GM21619 (cell line): ENCODE measurements at regions not wholly inside any gene's neighbourhood (a gene's known extent, or its start where the extent isn't known, plus 50 kb on each side); places are given as distances from the start of the nearest gene placed in this dataset.
"Not testable (repeated sequence)": the region's sequence is repeated elsewhere in the genome, so short reads cannot be mapped to it uniquely, and the experiment has no call there.

Experiments
- ATAC-seq: cut with Tn5 transposase; IDR thresholded peaks from one replicate; pipeline ENCODE4 v1.9.1; 2021; ENCODE audit not compliant: unreplicated experiment

DNA sequence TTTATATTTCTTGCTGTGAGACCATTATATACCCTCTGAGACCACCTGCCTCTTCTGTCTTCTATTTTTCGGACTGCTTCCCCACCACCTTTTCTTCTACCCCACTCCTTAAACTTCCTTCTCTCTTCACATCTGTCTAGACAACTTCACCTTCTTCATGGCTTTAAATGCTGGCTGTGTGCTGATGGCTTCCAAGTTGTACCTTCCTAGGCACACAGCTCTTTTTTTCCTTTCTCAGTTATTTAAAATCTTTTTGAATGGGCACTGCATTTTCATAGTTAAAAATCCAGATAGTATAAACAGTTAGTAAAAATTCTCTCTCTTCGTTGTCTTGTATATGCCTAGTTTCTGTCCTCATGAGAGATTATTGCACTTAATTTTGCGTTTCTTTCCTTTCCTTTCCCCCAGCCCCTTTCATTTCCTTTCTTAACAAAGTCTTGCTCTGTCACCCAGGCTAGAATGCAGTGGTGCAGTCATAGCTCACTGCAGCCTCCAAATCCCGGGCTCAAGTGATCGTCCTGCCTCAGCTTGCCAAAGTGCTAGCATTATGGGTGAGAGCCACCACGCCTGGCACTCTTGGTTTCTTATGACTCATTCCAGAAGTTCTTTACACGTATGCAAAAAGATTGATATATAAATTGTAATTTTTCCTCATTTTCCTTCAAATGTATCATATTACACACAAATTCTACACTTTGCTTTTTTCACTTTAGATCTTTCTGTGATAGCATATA is 114.3 kb downstream of the NPIPB5 start:
- ATAC-seq, result no peak

DNA sequence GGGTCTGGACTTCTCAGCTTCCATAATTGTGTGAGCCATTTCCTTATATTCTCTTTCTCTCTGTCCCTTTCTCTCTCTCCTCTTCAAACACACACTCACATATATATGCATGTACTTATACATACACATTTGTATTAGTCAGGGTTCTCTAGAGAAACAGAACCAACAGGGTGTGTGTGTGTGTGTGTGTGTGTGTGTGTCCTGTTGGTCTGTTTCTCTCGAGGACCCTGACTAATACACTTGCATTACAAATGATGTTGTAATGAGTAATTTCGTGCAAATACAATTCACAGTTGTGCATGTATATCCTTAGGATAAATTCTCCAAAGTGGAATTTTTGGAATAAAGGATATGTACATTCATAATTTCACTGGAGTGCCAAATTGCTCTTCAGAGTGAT is 115.3 kb downstream of the NPIPB5 start:
- no peak for ATAC-seq

DNA sequence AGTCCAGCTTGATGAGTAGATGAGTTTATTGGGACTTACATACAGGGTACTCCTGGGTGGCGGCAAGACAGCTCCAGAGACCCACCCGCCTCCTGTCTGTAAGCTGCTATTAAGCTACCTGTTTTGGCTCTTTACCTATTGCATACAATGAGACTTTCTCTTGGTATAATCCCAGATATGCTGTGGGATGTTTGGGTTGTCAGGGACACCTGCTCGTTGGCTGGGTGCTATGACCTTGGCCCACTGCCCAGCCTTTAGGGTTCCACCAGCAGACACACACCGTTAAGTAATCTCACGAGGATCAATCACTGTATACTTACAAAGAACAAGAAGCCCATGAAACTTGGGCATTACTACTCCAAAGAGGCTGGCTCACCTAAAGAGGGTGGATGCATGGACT is 116.4 kb downstream of the NPIPB5 start:
- no peak for ATAC-seq

DNA sequence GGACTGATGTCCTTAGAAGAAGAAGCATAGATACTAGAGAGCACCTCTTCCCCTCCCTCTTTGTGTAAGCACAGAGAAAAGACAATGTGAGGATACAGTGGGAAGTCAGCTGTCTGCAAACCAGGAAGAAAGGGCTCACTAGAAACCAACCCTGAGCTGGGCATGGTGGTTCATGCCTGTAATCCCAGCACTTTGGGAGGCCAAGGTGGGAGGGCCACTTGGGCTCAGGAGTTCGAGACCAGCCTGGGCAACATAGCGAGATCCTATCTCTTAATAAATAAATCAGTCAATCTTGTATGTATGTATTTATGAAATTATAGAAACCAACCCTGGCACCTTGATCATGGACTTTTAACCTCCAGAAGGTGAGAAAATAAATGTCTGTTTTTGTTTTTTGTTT is 118.3 kb downstream of the NPIPB5 start:
- ATAC-seq, result no peak

DNA sequence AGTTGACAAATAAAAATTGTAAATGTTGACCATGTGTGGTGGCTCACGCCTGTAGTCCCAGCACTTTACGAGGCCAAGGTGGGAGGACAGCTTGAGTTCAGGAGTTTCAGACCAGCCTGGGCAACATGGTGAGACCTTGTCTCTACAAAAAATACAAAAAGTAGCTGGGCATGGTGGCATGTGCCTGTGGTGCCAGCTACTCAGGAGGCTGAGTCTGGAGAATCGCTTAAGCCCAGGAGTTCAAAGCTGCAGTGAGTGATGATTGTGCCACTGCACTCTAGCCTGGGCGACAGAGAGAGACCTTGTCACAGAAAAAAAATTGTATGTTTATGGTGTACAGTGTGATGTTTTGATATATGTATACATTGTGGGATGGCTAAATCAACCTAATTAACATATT is 119.6 kb downstream of the NPIPB5 start:
- no peak for ATAC-seq

DNA sequence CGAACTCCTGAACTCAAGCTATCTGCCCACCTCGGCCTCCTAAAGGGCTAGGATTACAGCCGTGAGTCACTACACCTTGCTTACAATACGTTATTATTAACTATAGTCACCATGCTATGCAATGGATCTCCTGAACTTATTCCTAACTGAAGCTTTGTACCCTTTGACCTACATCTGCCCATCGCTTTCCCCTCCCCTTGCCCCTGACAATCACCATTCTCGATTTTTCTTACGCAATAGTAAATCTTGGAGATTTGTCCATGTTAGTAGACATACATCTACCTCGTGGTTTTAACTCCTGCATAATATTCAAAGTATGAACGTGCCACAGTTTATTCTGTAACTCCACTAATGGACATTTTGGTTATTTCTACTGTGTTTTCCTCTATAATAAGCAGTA is 120.6 kb downstream of the NPIPB5 start:
- no peak for ATAC-seq

DNA sequence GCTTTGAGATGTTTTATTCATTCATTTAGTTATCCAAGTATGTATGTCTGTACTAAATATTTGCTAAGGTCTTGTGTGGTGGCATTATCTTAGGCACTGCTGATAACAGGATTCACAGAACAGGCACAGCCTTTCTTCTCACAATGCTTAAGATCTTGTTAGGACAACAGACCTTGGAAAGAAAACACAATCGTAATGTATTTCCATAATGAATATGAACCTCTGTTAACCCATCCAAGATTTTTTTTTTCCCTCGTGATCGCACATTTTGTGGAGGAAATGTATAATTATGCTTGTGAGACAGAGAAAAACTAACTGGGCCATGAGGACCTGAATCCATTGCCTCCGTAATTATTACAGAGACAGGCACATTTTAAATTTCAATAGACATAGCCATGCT is 121.9 kb downstream of the NPIPB5 start:
- no peak for ATAC-seq

DNA sequence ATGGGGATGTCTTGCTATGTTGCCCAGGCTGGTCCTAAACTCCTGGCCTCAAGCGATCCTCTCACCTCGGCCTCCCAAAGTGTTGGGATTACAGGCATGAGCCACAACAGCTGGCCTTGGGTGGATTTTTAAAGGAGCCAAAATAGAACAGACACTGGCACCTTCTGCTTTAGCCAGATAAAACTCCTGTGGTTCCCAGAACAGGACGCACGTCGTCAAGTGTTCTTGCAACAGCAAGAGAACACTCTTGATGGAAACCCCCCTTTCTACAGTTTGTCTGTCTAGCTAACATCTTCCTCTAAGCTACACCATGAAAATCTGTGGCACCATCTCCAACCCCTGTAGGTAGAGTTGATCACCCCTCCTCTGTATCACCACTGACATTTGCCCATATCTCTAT is 122.6 kb downstream of the NPIPB5 start:
- no peak for ATAC-seq

DNA sequence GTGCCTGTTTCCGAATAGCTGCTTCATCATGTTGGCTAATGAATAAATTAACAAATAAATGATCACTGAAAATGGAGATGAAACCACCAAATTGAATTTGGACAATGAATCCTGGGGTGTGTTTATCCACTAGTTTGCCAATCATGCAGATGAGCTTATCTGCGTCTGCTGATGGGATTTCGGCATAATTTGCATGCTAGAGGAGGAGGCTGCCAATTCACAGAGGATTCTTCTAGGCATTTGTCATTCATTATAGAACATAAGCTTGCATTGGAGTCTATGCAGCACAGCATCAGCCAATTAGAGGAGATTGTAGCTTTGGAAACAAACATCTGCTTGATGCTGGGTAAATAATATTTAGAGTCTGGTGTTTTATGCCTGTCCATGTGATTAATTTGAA is 123.1 kb downstream of the NPIPB5 start:
- no peak for ATAC-seq

DNA sequence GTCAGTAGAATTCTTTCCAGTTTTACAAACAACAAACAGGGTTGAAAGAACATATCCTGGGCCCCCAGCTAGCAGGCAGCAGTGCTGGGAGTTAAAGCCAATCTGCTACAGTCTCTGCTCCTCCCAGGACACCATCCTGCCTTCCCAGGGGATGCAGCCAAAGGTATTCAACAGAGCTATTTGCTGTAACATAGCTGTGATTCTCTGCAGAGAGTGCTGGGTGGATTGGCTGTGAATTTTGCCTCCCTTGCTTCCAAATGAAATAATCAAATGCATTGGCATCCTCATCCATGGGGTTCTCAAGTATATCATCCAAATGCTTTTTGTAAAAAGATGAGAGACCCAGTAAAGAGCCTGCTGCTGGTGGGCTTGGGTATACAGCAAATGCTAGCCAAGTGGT is 124.3 kb downstream of the NPIPB5 start:
- no peak for ATAC-seq

DNA sequence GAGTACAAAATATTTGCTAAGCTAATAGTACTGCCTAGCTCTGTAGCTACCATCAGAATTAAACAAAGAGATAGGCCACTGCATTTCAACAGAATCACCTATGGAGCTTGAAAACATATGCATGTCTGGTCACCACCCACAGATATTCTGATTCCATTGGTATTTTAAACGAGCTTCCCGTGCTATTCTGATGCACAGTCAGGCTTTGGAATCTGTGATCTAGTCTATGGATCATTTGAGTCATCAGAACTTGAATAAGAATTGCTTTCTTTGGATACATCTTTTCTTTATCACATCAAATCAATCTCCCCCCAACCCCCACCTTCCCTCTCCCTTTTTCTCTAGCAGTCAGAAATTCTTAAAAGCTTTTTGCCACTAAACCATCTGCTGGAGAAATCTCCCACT is 124.7 kb downstream of the NPIPB5 start:
- no peak for ATAC-seq

DNA sequence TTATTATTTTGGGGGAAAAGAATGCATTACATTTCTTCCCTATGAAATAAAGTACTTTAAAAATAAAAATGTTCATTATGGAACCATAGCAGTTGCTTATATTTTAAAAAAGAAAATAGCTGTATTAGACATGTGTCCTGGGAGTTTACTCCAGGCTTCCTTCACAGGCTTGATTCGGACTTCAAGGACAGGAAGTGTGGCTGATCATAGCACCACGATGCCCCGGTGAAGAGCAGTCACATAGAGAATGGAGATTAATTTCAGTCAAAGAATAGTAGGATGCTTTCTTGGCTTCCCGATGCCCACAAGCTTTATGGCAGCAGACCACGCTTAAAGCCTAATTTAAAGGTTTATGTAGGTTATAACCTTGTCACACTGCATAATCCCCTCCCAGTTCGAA is 125.1 kb downstream of the NPIPB5 start:
- no peak for ATAC-seq

DNA sequence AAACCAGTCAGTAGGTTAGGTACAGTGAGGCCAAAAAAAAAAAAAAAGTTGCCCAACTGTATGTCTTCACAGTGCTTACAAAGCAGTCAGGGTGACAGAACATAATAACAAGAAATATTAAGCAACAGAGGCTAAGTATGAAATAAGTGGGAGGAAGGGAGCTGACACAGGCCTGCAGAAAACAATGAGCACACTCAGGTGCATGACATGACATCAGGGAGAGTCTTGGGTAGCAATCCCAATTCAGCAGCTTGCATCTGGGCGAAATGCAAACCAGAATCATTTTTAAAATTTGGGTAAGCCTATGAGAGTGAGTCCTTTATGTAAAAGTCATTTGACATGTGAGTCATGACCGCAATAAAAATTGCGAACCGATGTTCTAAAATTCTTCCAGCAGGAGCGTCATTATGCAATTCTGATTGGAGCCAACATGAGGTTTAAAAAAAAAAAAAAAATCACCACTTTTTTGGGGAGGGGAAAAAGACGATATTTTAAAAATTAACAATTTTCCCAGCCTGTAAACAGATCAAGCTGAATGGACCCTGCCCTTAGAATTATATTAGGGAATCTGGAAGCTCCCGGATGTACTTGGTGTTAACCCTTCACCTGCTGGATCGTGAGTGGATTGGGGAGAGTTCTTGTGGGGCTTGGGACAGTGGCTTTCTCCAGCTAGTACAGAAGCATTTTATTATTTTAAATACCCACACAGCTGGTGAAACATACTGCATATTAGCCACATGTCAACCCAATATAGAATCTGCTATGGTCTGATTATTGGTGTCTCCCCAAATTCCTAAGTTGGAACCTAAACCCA is 127.9 kb downstream of the NPIPB5 start:
- no peak for ATAC-seq

DNA sequence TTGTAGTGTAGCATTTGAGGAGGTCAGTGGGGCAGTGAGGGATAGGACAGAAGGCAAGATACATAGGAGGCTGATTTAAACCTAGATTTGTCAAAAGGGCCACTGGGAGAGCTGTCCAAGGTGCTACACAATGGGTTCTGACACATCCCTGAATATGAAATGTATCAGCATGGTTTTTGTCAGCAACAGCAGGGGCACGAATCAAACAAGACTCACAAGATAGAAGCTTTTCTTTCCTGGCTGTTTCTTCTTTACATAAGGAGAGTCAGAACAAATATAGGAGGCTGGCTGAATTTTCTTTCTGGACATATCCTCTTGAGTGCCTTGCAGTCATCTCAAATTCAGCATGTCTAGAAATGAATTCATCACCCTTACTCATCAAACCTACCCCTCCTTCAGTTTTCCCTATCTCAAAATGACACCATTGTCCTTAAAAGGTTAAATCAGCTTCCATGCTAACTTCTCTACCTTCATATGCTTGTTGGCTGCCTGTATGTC is 130.5 kb downstream of the NPIPB5 start:
- ATAC-seq, result no peak

DNA sequence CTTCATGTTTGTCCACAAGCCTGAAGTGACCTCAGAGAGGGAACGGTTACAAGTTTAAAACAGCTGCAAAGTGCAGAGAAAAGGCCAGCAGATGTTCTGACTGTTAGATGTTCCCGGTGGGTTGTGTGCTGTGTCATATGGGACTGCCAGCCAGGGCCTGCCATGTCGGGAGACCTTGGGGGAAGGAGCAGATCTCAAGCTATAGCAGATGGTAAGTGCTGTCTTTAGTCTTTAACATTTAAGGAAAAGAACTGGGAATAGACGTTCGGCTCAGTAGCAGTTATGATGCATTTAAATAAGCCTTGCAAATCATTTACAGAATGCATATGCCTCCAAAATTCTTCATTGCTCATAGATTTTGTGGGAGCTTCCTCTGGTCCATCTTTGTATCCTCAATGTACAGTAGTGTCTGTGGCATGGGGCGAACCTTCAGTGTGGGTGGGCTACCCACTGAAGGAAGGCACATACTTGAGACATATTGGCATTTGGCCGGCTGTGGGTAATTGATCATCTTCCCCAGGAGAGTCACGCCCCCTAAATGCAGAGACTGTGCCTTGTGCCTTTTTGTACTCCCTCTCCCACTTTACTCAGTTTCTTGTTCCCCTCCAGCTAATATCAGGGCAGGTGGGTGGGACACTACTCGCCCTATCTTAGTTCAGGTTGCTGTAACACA is 131.9 kb downstream of the NPIPB5 start:
- ATAC-seq, result no peak

DNA sequence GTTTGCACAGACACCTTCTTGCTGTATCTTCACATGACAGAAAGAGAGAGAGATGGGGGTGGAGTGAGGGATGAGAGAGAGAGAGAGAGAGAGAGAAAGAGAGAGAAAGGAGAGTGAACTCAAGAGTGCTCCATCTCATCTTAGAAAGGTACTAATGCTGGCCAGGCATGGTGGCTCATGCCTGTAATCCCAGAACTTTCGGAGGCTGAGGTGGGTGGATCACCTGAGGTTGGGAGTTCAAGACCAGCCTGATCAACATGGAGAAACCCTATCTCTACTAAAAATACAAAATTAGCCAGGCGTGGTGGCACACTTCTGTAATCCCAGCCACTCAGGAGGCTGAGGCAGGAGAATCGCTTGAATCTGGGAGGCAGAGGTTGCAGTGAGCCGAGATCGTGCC is 132.5 kb downstream of the NPIPB5 start:
- not testable (repeated sequence) for ATAC-seq

DNA sequence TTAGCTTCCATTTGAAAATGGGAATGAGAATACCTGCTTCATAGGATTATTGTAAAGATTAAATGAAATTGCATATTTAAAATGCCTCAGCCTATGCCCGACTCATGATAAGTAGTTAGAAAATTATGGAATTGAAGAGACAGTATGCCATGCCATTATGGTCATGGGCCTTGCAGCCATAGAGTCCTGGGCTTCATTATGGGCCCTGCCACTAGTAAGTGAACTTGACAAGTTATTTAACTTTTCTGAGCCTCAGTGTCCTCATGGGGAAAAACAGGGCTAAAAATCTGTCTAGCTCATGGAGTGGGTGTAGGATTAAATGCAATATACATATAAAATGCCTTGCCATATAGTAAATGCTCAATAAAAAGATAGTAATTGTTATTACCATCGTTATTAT is 133.2 kb downstream of the NPIPB5 start:
- ATAC-seq, result no peak

DNA sequence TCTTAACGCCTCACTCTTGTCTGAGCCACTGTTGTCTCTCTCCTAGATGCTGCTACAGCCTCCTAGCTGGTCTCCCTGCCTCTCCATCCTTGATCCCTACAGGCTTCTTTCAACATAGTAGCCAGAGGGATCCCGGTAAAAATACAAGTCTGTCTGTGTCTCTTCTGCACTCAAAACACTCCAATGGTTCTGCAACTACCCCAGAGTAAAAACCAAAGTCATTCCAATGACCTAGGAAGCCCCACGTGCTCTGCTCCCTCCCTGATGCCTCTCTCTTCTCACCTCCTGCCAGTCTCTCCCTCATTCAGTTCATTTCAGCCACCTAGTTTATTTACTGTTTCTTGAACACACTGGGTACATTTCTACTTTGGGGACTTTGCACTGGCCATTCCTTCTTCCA is 135.2 kb downstream of the NPIPB5 start:
- ATAC-seq, result no peak

DNA sequence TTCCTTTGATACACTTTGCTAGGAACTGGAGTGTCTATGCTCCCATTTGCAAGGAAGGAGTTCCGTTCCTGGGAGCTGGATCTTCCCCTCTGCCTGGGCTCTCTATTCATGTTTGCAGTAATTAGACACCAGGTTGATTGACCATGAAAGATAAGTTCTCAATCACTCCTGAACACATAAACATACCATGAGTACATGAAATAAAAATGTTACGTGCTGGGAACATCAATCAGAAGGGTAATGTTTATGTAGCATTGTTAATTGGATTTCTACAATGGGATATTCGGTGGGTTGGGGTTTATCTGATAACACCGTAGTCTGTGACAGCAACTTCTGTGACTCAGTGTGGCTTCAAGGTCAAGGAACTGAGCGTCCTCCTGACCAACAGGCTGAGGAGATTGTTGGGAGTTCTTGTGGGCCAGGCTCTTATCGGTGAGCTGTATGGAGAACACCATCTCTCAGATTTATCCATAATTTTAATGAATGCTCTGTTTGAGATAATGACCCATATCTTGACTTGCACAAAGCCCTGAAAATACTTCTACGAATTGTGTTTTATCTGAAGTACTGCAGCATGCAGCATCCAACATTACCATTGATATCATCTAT is 136.4 kb downstream of the NPIPB5 start:
- ATAC-seq, result no peak

DNA sequence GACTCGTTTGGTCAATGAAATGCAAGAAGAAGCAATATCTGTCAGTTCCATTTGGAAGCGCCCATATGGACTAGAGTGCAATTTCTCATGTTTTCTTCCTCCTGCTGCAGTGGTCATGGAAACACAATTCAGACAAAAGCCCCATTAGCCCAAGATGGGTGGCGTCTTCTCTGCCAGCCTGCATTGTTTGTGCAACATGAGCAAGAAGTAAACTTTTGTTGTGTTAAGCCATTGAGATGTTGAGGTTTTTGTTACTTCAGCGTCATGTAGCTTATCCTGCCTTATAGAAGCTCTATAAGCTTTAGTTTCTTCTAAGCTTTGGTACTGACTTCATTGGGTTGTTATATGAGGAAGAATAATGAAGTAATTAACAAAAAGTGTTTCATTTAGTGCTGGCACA is 137.4 kb downstream of the NPIPB5 start:
- no peak for ATAC-seq

DNA sequence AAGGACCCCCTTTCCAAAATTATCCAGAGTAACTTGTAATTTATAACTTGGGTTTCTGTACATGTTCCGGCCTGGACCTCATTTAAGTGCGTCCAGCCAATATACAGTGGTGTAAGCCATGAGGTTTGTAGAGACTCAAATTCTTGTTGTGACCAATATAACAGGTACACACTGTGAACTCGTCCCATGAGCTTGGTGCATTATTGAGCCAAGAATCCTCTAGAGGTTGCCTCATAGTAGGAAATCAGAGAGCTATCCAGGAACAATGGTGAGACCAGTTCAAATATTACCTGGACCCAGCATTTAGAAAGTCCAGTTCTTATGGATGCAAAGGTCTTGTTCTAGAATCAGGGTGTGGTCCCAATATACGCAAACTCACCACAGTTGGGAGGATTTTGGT is 138.2 kb downstream of the NPIPB5 start:
- ATAC-seq, result no peak
